A673 (cell line): ENCODE measurements at regions not wholly inside any gene's neighbourhood (a gene's known extent, or its start where the extent isn't known, plus 50 kb on each side); places are given as distances from the start of the nearest gene placed in this dataset.

Source experiments
- BruUV-seq: library from RNA; stranded (reverse); fragments of 400-500 nt; replicated peaks from 2 replicates; lab custom pipeline; 2021; lab: Mats Ljungman, UMichigan
- CTCF ChIA-PET: fragments of 300-600 bp; sonication (Branson Sonifier 250); formaldehyde crosslinking; loops from one replicate; lab custom pipeline; 2022; ENCODE audit warnings: antibody characterized with exemption; lab: Charles Lee
- POLR2A ChIA-PET: fragments of 300-600 bp; sonication (Branson Sonifier 250); formaldehyde crosslinking; loops from one replicate; lab custom pipeline; 2022; ENCODE audit warnings: antibody characterized with exemption; ENCODE audit not compliant: low non-redundant PET; lab: Charles Lee
- DNase-seq: peaks from one replicate; pipeline ENCODE4 v3.0.0-alpha.2; 2015; ENCODE audit warnings: low spot score
- H3K27ac ChIP-seq: fragments of 200-600 bp; sonication (generic); 2 replicates; pipeline ENCODE4 v1.5.1; 2016; ENCODE audit warnings: mixed run types, low read depth, mild to moderate bottlenecking, mixed read lengths, antibody characterized with exemption, low read length; ENCODE audit not compliant: poor library complexity, severe bottlenecking
- H3K27me3 ChIP-seq: fragments of 200-600 bp; sonication (generic); replicated peaks from 2 replicates; pipeline ENCODE4 v1.6.1; 2017; ENCODE audit warnings: mixed run types, low read depth, mild to moderate bottlenecking, mixed read lengths, antibody characterized with exemption, low read length; ENCODE audit not compliant: insufficient read depth, poor library complexity
- H3K36me3 ChIP-seq: fragments of 200-600 bp; sonication (generic); 2 replicates; pipeline ENCODE4 v1.6.1; 2016; ENCODE audit warnings: mixed run types, mild to moderate bottlenecking, mixed read lengths, antibody characterized with exemption, low read length; ENCODE audit not compliant: insufficient read depth, poor library complexity, severe bottlenecking
- H3K4me1 ChIP-seq: fragments of 200-600 bp; sonication (generic); 2 replicates; pipeline ENCODE4 v1.6.1; 2017; ENCODE audit warnings: mixed run types, mild to moderate bottlenecking, mixed read lengths, antibody characterized with exemption, low read length; ENCODE audit not compliant: insufficient read depth, poor library complexity, severe bottlenecking
- H3K4me3 ChIP-seq: fragments of 200-600 bp; sonication (generic); 2 replicates; pipeline ENCODE4 v1.5.1; 2016; ENCODE audit warnings: low read depth, mixed run types, mild to moderate bottlenecking, mixed read lengths, low read length; ENCODE audit not compliant: poor library complexity, severe bottlenecking
- H3K9me3 ChIP-seq: fragments of 200-600 bp; sonication (generic); 2 replicates; pipeline ENCODE4 v1.6.1; 2016; ENCODE audit warnings: mixed run types, low read depth, mild to moderate bottlenecking, mixed read lengths, antibody characterized with exemption, low read length; ENCODE audit not compliant: poor library complexity, severe bottlenecking
- EZH2 ChIP-seq: fragments of 200-600 bp; sonication (generic); IDR thresholded peaks from 2 replicates; pipeline ENCODE4 v1.6.1; 2017; ENCODE audit warnings: borderline replicate concordance, low read depth, mild to moderate bottlenecking, mixed read lengths, antibody characterized with exemption, low read length; ENCODE audit not compliant: poor library complexity, severe bottlenecking
- intact Hi-C: fragments of 100-400 bp; cut with micrococcal nuclease; formaldehyde crosslinking; loops from one replicate; pipeline ENCODE4 v1.10.0; 2022; ENCODE audit not compliant: unreplicated experiment
- TF ChIP-seq, protein P1 (sequence below): fragments of 300-800, 200-600 bp; sonication (generic); conservative IDR thresholded peaks from 2 replicates; pipeline ENCODE4 v1.5.1; 2017; ENCODE audit warnings: low read depth, mild to moderate bottlenecking, antibody characterized with exemption, low read length, moderate library complexity, mixed read lengths

DNA sequence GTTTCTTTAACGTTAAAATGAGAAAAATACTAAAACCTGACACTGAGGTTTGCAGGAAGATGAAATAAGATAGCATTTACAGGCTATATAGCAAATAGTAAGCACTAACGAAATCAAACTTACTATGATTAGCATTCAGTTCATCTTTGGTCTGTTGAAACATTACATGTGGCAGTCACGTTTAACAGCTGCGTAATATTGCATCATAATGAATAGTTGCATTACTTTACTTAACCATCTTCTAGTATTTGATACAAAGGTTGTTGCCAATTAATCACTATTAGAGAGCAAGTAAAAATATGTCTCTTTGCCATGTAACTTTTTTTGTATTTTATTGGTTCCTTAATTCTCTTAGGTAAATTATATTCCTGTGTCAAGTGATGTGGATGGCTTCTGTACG lies 131.8 kb upstream of the GHITM start:
- TF ChIP-seq, protein P1, sequence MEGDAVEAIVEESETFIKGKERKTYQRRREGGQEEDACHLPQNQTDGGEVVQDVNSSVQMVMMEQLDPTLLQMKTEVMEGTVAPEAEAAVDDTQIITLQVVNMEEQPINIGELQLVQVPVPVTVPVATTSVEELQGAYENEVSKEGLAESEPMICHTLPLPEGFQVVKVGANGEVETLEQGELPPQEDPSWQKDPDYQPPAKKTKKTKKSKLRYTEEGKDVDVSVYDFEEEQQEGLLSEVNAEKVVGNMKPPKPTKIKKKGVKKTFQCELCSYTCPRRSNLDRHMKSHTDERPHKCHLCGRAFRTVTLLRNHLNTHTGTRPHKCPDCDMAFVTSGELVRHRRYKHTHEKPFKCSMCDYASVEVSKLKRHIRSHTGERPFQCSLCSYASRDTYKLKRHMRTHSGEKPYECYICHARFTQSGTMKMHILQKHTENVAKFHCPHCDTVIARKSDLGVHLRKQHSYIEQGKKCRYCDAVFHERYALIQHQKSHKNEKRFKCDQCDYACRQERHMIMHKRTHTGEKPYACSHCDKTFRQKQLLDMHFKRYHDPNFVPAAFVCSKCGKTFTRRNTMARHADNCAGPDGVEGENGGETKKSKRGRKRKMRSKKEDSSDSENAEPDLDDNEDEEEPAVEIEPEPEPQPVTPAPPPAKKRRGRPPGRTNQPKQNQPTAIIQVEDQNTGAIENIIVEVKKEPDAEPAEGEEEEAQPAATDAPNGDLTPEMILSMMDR, result no peak
- no peak for TF ChIP-seq EZH2
- no peak overlapping the region for H3K4me3 ChIP-seq
- intact Hi-C loops, result no loop called here
- ChIA-PET POLR2A (no interaction called here), CTCF (interaction anchor here (0.7 kb wide), 1 partner anchor 19 kb away, joined by 6 read pairs; no protein-coding TSS in a partner anchor)
- no peaks in the 10 kb centered on the region for H3K9me3 ChIP-seq
- no peak overlapping the region for H3K27ac ChIP-seq
- BruUV-seq, result no TSS peak
- no peaks in the 10 kb centered on the region for H3K36me3 ChIP-seq
- H3K27me3 ChIP-seq, result no peaks in the 10 kb centered on the region
- DNase-seq, result no peak
- H3K4me1 ChIP-seq, result peaks cover 10% of the 10 kb centered on the region

DNA sequence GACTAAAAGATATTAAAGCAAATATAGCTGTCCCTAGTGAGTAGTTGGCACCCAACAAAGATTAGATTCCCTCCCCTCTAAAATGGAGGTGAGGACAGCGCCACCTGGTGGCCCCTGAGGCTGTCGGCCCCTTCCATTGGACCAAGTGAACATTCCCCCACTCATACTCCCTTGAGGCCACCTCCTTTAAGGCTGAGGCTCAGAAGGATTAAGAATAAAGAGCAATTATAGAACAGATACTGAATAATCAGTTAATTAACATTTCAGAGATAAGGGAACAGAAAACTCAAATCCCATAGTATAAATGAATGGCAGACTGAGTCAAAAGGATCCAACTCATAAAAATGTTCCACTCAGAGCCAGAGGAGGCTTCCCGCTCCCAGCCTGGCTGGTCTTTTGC lies 130.4 kb upstream of the GHITM start:
- no peak overlapping the region for H3K27ac ChIP-seq
- ChIA-PET CTCF (no interaction called here), POLR2A (no interaction called here)
- no peak for TF ChIP-seq EZH2
- TF ChIP-seq, protein P1, result peak; percentile 97
- DNase-seq, result peak; percentile 76
- no peaks in the 10 kb centered on the region for H3K36me3 ChIP-seq
- no peaks in the 10 kb centered on the region for H3K9me3 ChIP-seq
- BruUV-seq, result no TSS peak
- H3K4me3 ChIP-seq, result no peak overlapping the region
- intact Hi-C loops, result no loop called here
- H3K4me1 ChIP-seq, result peaks cover 10% of the 10 kb centered on the region
- H3K27me3 ChIP-seq, result no peaks in the 10 kb centered on the region

DNA sequence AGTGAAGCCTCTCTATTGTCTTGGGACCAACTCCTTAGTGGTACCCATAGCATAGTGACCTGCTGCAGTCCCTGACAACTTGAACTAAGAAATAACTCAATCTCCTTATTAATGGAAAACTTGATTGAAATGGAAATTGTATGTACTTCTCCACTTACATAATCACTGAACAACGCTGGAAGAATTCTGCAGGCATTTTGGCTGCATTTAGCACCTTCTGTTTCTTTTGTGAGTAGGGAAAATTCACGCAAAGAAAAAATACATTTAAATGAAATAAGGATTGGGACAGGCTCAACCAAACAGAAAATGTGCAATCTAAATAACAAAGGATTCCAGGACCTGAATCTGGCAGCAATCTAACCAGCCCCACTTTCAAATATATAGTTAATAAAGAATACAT lies 126.9 kb upstream of the GHITM start:
- CTCF ChIA-PET, result no interaction called here
- BruUV-seq, result no TSS peak
- POLR2A ChIA-PET, result interaction anchor here (0.7 kb wide), 1 partner anchor 995 kb away, joined by 6 read pairs; no protein-coding TSS in a partner anchor

More for the DNA sequence above, 126.9 kb upstream of the GHITM start:
- no peak overlapping the region for H3K27ac ChIP-seq
- DNase-seq, result no peak
- no peaks in the 10 kb centered on the region for H3K36me3 ChIP-seq
- H3K4me1 ChIP-seq, result peaks cover 6% of the 10 kb centered on the region
- no peaks in the 10 kb centered on the region for H3K9me3 ChIP-seq
- intact Hi-C loops, result no loop called here
- TF ChIP-seq, protein P1, result no peak
- TF ChIP-seq EZH2, result no peak
- no peak overlapping the region for H3K4me3 ChIP-seq
- H3K27me3 ChIP-seq, result no peaks in the 10 kb centered on the region
